DND-41 (cell line): ENCODE measurements at regions not wholly inside any gene's neighbourhood (a gene's known extent, or its start where the extent isn't known, plus 50 kb on each side); places are given as distances from the start of the nearest gene placed in this dataset.

Experiments used
- ATAC-seq: fragments of 200-7000 bp; cut with Tn5 transposase; 3 replicates; pipeline ENCODE4 v1.9.1; 2021; ENCODE audit warnings: low read depth; ENCODE audit not compliant: insufficient read depth
- DNase-seq: peaks from one replicate; pipeline ENCODE4 v3.0.0-alpha.2; 2020
- H2AFZ ChIP-seq: 2 replicates; pipeline ENCODE4 v1.6.0; 2012; ENCODE audit warnings: low read depth, low read length
- H3K27ac ChIP-seq: 2 replicates; pipeline ENCODE4 v1.5.1; 2012; ENCODE audit warnings: low read length, inconsistent platforms
- H3K27me3 ChIP-seq: fragments of 200-600 bp; sonication (generic); 2 replicates; pipeline ENCODE4 v1.6.0; 2012; ENCODE audit warnings: low read length, mild to moderate bottlenecking, inconsistent platforms; ENCODE audit not compliant: insufficient read depth, poor library complexity
- H3K36me3 ChIP-seq: 2 replicates; pipeline ENCODE4 v1.5.1; 2012; ENCODE audit warnings: low read length, inconsistent platforms; ENCODE audit not compliant: insufficient read depth
- H3K4me1 ChIP-seq: 2 replicates; pipeline ENCODE4 v1.5.1; 2012; ENCODE audit warnings: mild to moderate bottlenecking, low read length; ENCODE audit not compliant: insufficient read depth
- H3K4me2 ChIP-seq: 2 replicates; pipeline ENCODE4 v1.6.0; 2012; ENCODE audit warnings: mild to moderate bottlenecking, moderate library complexity, low read length, inconsistent platforms; ENCODE audit not compliant: insufficient read depth
- H3K4me3 ChIP-seq, 2 experiments: fragments of 200-600 bp in 1 of 2; shearing (Covaris generic) in 1 of 2; 2 replicates each; pipeline ENCODE4 v1.5.1; 2012 to 2016; ENCODE audit warnings: inconsistent platforms in 2 of 2, low read length in 2 of 2, mild to moderate bottlenecking in 2 of 2, low read depth in 1 of 2, moderate library complexity in 1 of 2
- H3K79me2 ChIP-seq: 2 replicates; pipeline ENCODE4 v1.6.0; 2012; ENCODE audit warnings: low read length, inconsistent platforms; ENCODE audit not compliant: insufficient read depth
- H3K9ac ChIP-seq: 2 replicates; pipeline ENCODE4 v1.6.0; 2012; ENCODE audit warnings: low read depth, mild to moderate bottlenecking, inconsistent platforms, low read length, moderate library complexity
- H3K9me3 ChIP-seq: 2 replicates; pipeline ENCODE4 v1.5.1; 2012; ENCODE audit warnings: low read length, moderate library complexity, mild to moderate bottlenecking, inconsistent platforms; ENCODE audit not compliant: insufficient read depth, severe bottlenecking
- H4K20me1 ChIP-seq: 2 replicates; pipeline ENCODE4 v1.6.0; 2012; ENCODE audit warnings: low read length; ENCODE audit not compliant: insufficient read depth
- EZH2 ChIP-seq: IDR thresholded peaks from 3 replicates; pipeline ENCODE4 v1.6.1; 2012; ENCODE audit warnings: borderline replicate concordance, low read depth, mild to moderate bottlenecking, moderate library complexity, low read length, inconsistent platforms; ENCODE audit not compliant: severe bottlenecking
- TF ChIP-seq, protein P1 (sequence below): IDR thresholded peaks from 2 replicates; pipeline ENCODE4 v1.5.1; 2012; ENCODE audit warnings: borderline replicate concordance, low read length, moderate library complexity, mild to moderate bottlenecking; ENCODE audit not compliant: poor library complexity, severe bottlenecking; ENCODE audit errors: extremely low read depth

DNA sequence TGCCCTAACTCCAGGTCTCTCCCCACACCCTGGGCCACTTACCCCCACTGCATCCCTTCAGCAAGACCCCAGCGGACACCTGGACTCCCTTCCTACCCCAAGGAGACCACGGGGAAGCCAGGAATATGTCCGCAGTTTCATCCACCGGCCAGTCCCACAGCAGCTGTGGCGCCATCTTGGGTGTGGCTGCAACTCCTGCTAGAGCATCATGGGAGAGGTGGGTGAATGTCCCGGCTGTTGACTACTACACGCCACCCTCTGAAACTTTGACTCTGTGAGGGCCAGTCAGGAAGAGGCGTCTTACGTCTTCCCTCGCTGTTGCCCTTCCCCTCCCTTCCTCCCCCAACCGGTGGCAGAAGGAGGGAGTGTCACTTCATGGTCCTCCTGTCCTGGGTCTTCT is 238.3 kb upstream of the RNF32 start:
- H3K36me3 ChIP-seq = no peaks in the 10 kb centered on the region
- H3K4me1 ChIP-seq = no peaks in the 10 kb centered on the region
- no peak overlapping the region for H3K4me3 ChIP-seq
- peaks cover 2% of the 10 kb centered on the region; the same call in 1 of the 2 replicates for H4K20me1 ChIP-seq
- no peaks in the 10 kb centered on the region for H3K9me3 ChIP-seq
- no peak overlapping the region for H2AFZ ChIP-seq
- H3K9ac ChIP-seq = no peak overlapping the region
- H3K27ac ChIP-seq = no peak overlapping the region
- TF ChIP-seq EZH2 = no peak
- TF ChIP-seq, protein P1, sequence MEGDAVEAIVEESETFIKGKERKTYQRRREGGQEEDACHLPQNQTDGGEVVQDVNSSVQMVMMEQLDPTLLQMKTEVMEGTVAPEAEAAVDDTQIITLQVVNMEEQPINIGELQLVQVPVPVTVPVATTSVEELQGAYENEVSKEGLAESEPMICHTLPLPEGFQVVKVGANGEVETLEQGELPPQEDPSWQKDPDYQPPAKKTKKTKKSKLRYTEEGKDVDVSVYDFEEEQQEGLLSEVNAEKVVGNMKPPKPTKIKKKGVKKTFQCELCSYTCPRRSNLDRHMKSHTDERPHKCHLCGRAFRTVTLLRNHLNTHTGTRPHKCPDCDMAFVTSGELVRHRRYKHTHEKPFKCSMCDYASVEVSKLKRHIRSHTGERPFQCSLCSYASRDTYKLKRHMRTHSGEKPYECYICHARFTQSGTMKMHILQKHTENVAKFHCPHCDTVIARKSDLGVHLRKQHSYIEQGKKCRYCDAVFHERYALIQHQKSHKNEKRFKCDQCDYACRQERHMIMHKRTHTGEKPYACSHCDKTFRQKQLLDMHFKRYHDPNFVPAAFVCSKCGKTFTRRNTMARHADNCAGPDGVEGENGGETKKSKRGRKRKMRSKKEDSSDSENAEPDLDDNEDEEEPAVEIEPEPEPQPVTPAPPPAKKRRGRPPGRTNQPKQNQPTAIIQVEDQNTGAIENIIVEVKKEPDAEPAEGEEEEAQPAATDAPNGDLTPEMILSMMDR = no peak
- DNase-seq (no peak), ATAC-seq (no peak)
- no peak overlapping the region for H3K4me2 ChIP-seq
- peaks cover 4% of the 10 kb centered on the region for H3K27me3 ChIP-seq
- no peaks in the 10 kb centered on the region for H3K79me2 ChIP-seq

DNA sequence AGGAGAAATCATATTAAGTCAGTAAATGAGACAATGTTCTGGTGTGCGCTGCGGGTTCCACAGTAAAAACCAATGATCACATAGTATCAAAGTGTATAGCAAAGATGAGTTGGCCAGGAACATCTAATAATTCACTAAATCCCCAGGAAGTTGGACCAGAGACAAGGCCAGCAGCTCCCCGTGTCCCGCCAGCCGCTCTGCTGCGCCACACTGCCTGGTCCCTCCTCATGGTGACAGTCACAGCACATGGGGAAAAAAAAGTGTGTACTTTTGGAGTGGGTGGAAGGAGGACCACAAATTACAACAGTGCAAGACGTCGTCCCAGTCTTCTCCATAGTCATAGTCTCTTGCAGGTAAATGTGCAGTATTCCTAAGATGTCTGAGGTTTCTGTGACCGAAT is 239.0 kb upstream of the RNF32 start:
- H3K36me3 ChIP-seq = no peaks in the 10 kb centered on the region
- H3K4me3 ChIP-seq = no peak overlapping the region
- H3K79me2 ChIP-seq = no peaks in the 10 kb centered on the region
- H3K9ac ChIP-seq = no peak overlapping the region
- H4K20me1 ChIP-seq = peaks cover 2% of the 10 kb centered on the region; the same call in 1 of the 2 replicates
- ATAC-seq (no peak), DNase-seq (no peak)
- no peaks in the 10 kb centered on the region for H3K4me1 ChIP-seq
- no peaks in the 10 kb centered on the region for H3K9me3 ChIP-seq
- H3K4me2 ChIP-seq = no peak overlapping the region
- H3K27me3 ChIP-seq = peaks cover 4% of the 10 kb centered on the region
- no peak for TF ChIP-seq EZH2
- TF ChIP-seq, protein P1 = no peak
- no peak overlapping the region for H3K27ac ChIP-seq
- no peak overlapping the region for H2AFZ ChIP-seq

DNA sequence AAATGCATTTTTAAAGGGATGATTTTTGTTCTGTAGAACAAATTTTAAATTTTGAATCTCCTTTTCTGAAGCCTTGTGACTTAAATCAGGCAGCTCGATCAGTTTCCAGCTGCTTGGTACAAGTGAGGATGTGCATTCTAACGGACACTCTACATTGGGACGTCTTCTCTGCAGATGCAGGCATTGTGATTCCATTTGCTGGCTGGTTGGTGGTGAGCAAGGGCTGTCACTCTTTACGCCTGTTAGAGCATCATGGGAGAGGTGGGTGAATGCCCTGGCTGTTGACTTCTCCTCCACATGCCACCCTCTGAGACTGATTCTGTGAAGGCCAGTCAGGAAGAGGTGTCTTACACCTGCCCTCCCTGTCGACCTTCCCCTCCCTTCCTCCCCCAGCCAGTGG is 240.5 kb upstream of the RNF32 start:
- H3K4me3 ChIP-seq = no peak overlapping the region
- no peaks in the 10 kb centered on the region for H3K79me2 ChIP-seq
- H3K27me3 ChIP-seq = peaks cover 6% of the 10 kb centered on the region
- H3K9ac ChIP-seq = no peak overlapping the region
- H3K9me3 ChIP-seq = no peaks in the 10 kb centered on the region
- H3K27ac ChIP-seq = no peak overlapping the region
- no peak for TF ChIP-seq EZH2
- TF ChIP-seq, protein P1 = no peak
- H2AFZ ChIP-seq = no peak overlapping the region
- H3K4me2 ChIP-seq = no peak overlapping the region
- peaks cover 2% of the 10 kb centered on the region; the same call in 1 of the 2 replicates for H4K20me1 ChIP-seq
- ATAC-seq (no peak), DNase-seq (no peak)
- H3K36me3 ChIP-seq = no peaks in the 10 kb centered on the region
- no peaks in the 10 kb centered on the region for H3K4me1 ChIP-seq

DNA sequence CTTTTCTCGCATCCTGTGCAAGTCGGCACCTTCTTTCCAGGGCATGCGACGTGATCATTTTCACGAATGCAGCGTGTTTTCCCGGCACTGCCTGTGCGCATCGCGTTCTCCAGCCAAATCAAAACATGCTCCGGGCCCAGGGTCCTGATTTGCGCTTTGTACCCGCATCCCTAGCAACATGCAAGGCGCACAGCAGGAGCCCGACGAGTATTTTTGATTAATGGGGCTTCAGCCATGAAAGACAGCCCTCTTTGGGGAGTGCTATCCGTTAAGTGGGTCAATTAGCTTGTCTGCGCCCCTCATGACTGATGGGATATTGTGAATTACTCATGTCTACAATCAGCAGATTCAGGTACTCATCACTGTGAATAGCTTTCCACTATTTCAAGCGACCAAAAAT is 243.3 kb upstream of the RNF32 start:
- Histone ChIP-seq H3K27ac (no peak overlapping the region), H2AFZ (no peak overlapping the region), H3K4me1 (no peaks in the 10 kb centered on the region), H3K36me3 (no peaks in the 10 kb centered on the region), H3K27me3 (peaks cover 6% of the 10 kb centered on the region), H3K9me3 (no peaks in the 10 kb centered on the region), H3K4me2 (no peak overlapping the region), H3K9ac (no peak overlapping the region), H3K79me2 (no peaks in the 10 kb centered on the region), H3K4me3 (no peak overlapping the region), H4K20me1 (peaks cover 2% of the 10 kb centered on the region; the same call in 1 of the 2 replicates)
- DNase-seq = no peak
- TF ChIP-seq, protein P1 = no peak
- no peak for TF ChIP-seq EZH2
- no peak for ATAC-seq
